ENCODE measurements at regions not wholly inside any gene's neighbourhood (a gene's known extent, or its start where the extent isn't known, plus 50 kb on each side); places are given as distances from the start of the nearest gene placed in this dataset.

GRCh38 chr6:94736236-94736635, 841.1 kb upstream of the MANEA start:
- H3K4me3 Mint-ChIP-seq = no peak overlapping the region
- H3K27ac Mint-ChIP-seq = peak overlapping the region; percentile 47
- no peaks in the 10 kb centered on the region for H4K20me1 ChIP-seq (ENCODE audit: low read depth)
- H3K4me1 ChIP-seq = no peaks in the 10 kb centered on the region
- no peaks in the 10 kb centered on the region for H3K27me3 ChIP-seq
- no peak for DNase-seq (ENCODE audit: low spot score)
- H3K27me3 Mint-ChIP-seq (ENCODE audit: insufficient read depth, low read depth) = no peaks in the 10 kb centered on the region
- H3K4me3 ChIP-seq = no peak overlapping the region
- no peak overlapping the region for H3K4me2 ChIP-seq
- H3K9me3 Mint-ChIP-seq = peaks cover 3% of the 10 kb centered on the region
- peaks cover 5% of the 10 kb centered on the region for H3K4me1 Mint-ChIP-seq
- no peaks in the 10 kb centered on the region for H3K36me3 Mint-ChIP-seq
- H2AFZ ChIP-seq (replicated peaks) = no peak overlapping the region
- H3K9ac ChIP-seq = no peak overlapping the region
- H3K79me2 ChIP-seq (ENCODE audit: low read depth) = no peaks in the 10 kb centered on the region
- no peaks in the 10 kb centered on the region for H3K9me3 ChIP-seq (ENCODE audit: low read depth)
- TF ChIP-seq EZH2 (IDR thresholded peaks at IDR 0.05) (no peak), CTCF (IDR thresholded peaks at IDR 0.05) (no peak), EZH2phosphoT487 (IDR thresholded peaks at IDR 0.05) (no peak)
- H3F3A ChIP-seq (ENCODE audit: low read depth) = no peaks in the 10 kb centered on the region
- no peak overlapping the region for H3K27ac ChIP-seq
- no peaks in the 10 kb centered on the region for H3K36me3 ChIP-seq

GRCh38 chr6:94735270-94735669, 842.1 kb upstream of the MANEA start:
- Mint-ChIP-seq H3K36me3 (no peaks in the 10 kb centered on the region), H3K9me3 (no peaks in the 10 kb centered on the region), H3K27ac (no peak overlapping the region), H3K4me3 (no peak overlapping the region), H3K4me1 (peaks cover 5% of the 10 kb centered on the region), H3K27me3 (ENCODE audit: insufficient read depth, low read depth) (no peaks in the 10 kb centered on the region)
- Histone ChIP-seq H3K4me3 (no peak overlapping the region), H3K27me3 (no peaks in the 10 kb centered on the region), H2AFZ (replicated peaks) (peak overlapping the region; percentile 19), H3K36me3 (no peaks in the 10 kb centered on the region), H3K9ac (no peak overlapping the region), H3K4me2 (no peak overlapping the region), H4K20me1 (ENCODE audit: low read depth) (no peaks in the 10 kb centered on the region), H3K79me2 (ENCODE audit: low read depth) (no peaks in the 10 kb centered on the region), H3K4me1 (no peaks in the 10 kb centered on the region), H3F3A (ENCODE audit: low read depth) (no peaks in the 10 kb centered on the region), H3K27ac (no peak overlapping the region), H3K9me3 (ENCODE audit: low read depth) (no peaks in the 10 kb centered on the region)
- no peak for TF ChIP-seq CTCF (IDR thresholded peaks at IDR 0.05)
- TF ChIP-seq EZH2phosphoT487 (IDR thresholded peaks at IDR 0.05) = no peak
- TF ChIP-seq EZH2 (IDR thresholded peaks at IDR 0.05) = no peak
- DNase-seq (ENCODE audit: low spot score) = no peak

- H3K36me3 ChIP-seq = no peaks in the 10 kb centered on the region
- no peak overlapping the region for H3K4me3 Mint-ChIP-seq
- no peaks in the 10 kb centered on the region for H3K9me3 ChIP-seq (ENCODE audit: low read depth)
- H3K9ac ChIP-seq = no peak overlapping the region
- H3K4me3 ChIP-seq = no peak overlapping the region
- no peaks in the 10 kb centered on the region for H3F3A ChIP-seq (ENCODE audit: low read depth)
- no peak overlapping the region for H3K27ac ChIP-seq
- DNase-seq (ENCODE audit: low spot score) = no peak
- H3K4me1 Mint-ChIP-seq = peaks cover 5% of the 10 kb centered on the region
- H2AFZ ChIP-seq (replicated peaks) = no peak overlapping the region
- no peaks in the 10 kb centered on the region for H3K27me3 ChIP-seq
- H3K79me2 ChIP-seq (ENCODE audit: low read depth) = no peaks in the 10 kb centered on the region
- no peak overlapping the region for H3K27ac Mint-ChIP-seq
- H4K20me1 ChIP-seq (ENCODE audit: low read depth) = no peaks in the 10 kb centered on the region
- no peaks in the 10 kb centered on the region for H3K27me3 Mint-ChIP-seq (ENCODE audit: insufficient read depth, low read depth)
- H3K4me2 ChIP-seq = no peak overlapping the region
- TF ChIP-seq CTCF (IDR thresholded peaks at IDR 0.05) = no peak
- no peak for TF ChIP-seq EZH2 (IDR thresholded peaks at IDR 0.05)
- no peak for TF ChIP-seq EZH2phosphoT487 (IDR thresholded peaks at IDR 0.05)
- H3K4me1 ChIP-seq = no peaks in the 10 kb centered on the region
- no peaks in the 10 kb centered on the region for H3K36me3 Mint-ChIP-seq
- H3K9me3 Mint-ChIP-seq = no peaks in the 10 kb centered on the region
These were observed 842.6 kb upstream of the MANEA start for GRCh38 chr6:94734751-94735150.

All from neural progenitor cell (in vitro differentiated cells).